ENCODE measurements at regions not wholly inside any gene's neighbourhood (a gene's known extent, or its start where the extent isn't known, plus 50 kb on each side); places are given as distances from the start of the nearest gene placed in this dataset.

DNA sequence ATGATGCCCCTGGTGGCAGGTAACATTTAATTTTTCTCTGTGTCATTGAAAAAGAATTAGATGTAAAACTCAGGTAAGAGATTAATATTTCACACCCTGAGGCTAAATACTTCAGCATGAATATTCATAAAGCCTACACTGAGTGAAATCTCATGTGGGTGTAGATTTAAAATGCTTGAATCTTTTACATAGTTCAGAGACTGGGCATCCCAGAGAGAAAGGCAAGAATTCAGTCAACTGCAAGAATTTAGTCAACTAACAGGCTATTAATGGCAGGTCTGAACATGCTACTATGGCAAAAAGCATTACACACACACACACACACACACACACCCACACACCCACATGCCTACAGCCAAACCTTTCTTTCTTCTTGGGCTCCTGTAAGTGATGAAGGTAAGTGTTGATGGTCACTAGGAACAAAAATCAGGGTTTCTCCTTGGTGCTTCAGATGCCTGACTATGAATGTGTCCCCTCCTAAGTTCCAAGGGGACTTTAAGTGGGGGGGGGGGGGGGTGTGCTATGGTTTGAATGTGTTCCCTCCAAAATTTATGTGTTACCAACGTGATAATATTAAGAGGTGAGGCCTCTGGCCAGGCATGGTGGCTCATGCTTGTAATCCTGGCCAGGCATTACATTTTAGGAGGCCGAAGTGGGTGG, 63.7 kb upstream of the PSMD7 start:
- H3K36me3 ChIP-seq = no peaks in the 10 kb centered on the region
- no peaks in the 10 kb centered on the region for H3K9me3 ChIP-seq
- DNase-seq = no peak
- ATAC-seq = no peak
- H3K27me3 ChIP-seq = no peaks in the 10 kb centered on the region
- no peak for TF ChIP-seq POLR2A (IDR thresholded peaks at IDR 0.05)
- TF ChIP-seq, protein P1, sequence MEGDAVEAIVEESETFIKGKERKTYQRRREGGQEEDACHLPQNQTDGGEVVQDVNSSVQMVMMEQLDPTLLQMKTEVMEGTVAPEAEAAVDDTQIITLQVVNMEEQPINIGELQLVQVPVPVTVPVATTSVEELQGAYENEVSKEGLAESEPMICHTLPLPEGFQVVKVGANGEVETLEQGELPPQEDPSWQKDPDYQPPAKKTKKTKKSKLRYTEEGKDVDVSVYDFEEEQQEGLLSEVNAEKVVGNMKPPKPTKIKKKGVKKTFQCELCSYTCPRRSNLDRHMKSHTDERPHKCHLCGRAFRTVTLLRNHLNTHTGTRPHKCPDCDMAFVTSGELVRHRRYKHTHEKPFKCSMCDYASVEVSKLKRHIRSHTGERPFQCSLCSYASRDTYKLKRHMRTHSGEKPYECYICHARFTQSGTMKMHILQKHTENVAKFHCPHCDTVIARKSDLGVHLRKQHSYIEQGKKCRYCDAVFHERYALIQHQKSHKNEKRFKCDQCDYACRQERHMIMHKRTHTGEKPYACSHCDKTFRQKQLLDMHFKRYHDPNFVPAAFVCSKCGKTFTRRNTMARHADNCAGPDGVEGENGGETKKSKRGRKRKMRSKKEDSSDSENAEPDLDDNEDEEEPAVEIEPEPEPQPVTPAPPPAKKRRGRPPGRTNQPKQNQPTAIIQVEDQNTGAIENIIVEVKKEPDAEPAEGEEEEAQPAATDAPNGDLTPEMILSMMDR (IDR thresholded peaks at IDR 0.05) = no peak
- no peak overlapping the region for H3K27ac ChIP-seq
- WGBS (ENCODE audit: insufficient coverage, low coverage, low lambda C conversion rate, missing lambda C conversion rate) = 67% methylated on average over 2 of the region's 2 CpGs
- no peak overlapping the region for H3K4me3 ChIP-seq
- no peaks in the 10 kb centered on the region for H3K4me1 ChIP-seq
- intact Hi-C loops (cut with DNase I) = no loop called here

DNA sequence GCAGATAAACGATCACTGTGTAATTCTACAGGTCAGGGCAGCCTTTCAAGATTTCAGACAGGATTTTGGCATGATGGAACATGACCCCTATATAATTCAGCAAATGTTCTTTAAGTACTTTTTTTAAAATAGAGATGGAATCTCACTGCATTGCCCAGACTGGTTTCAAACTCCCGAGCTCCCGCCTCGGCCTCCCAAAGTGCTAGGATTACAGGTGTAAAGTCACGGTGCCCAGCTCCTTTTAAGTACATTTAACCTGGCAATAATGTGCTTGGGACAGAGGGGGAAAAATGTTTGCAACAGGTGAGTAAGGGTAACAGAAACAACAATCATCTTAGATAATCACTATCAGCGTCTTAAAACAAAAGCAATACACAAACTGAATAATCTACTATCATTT, 66.5 kb upstream of the PSMD7 start:
- no peaks in the 10 kb centered on the region for H3K9me3 ChIP-seq
- ATAC-seq (no peak), DNase-seq (no peak)
- TF ChIP-seq, protein P1 (IDR thresholded peaks at IDR 0.05) = no peak
- TF ChIP-seq POLR2A (IDR thresholded peaks at IDR 0.05) = no peak
- no peak overlapping the region for H3K27ac ChIP-seq
- no peaks in the 10 kb centered on the region for H3K4me1 ChIP-seq
- H3K36me3 ChIP-seq = no peaks in the 10 kb centered on the region
- intact Hi-C loops (cut with DNase I) = no loop called here
- no peaks in the 10 kb centered on the region for H3K27me3 ChIP-seq
- 76% methylated on average over 6 of the region's 6 CpGs for WGBS (ENCODE audit: insufficient coverage, low coverage, low lambda C conversion rate, missing lambda C conversion rate)
- H3K4me3 ChIP-seq = no peak overlapping the region

DNA sequence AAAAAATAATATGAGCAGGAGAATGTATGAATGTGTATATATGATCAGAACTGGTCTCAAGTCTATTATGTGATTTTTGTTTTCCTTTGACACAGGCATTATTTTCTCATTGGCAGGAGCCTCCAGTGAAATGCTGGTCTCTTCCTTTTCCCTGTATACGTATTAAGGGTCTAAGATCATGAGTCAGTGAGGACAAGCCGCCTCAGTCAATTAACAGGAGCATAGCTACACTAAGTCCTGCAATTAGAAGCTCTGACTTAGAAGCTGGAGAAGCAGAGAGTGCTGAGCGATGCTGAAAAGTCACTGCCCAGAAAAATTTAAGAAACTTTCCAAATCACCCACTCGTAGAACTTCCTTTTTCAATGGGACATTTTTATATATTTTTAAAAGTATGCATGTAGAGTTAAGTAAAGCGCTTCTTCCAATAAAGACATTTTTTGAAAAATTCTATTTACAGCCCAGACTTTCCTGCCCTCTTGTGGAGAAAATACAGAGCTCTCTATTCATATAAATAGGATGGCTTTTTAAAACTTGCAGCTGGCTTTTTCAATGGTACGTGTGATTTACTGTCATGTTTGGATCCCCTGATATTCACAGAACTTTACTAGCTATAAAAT, 70.2 kb upstream of the PSMD7 start:
- Histone ChIP-seq H3K4me1 (no peaks in the 10 kb centered on the region), H3K9me3 (no peaks in the 10 kb centered on the region), H3K4me3 (no peak overlapping the region), H3K36me3 (no peaks in the 10 kb centered on the region), H3K27ac (no peak overlapping the region), H3K27me3 (no peaks in the 10 kb centered on the region)
- ATAC-seq (peak; percentile 52 to 71 (median 56)), DNase-seq (no peak)
- no peak for TF ChIP-seq POLR2A (IDR thresholded peaks at IDR 0.05)
- TF ChIP-seq, protein P1 (IDR thresholded peaks at IDR 0.05) = peak; percentile 57 to 75 (median 66)
- WGBS (ENCODE audit: insufficient coverage, low coverage, low lambda C conversion rate, missing lambda C conversion rate) = 23% methylated on average over 6 of the region's 6 CpGs
- intact Hi-C loops (cut with DNase I) = loop anchor here in 1 of 2 donors (10.0 kb wide), 1 partner anchor 162 kb away; no protein-coding TSS in a partner anchor

DNA sequence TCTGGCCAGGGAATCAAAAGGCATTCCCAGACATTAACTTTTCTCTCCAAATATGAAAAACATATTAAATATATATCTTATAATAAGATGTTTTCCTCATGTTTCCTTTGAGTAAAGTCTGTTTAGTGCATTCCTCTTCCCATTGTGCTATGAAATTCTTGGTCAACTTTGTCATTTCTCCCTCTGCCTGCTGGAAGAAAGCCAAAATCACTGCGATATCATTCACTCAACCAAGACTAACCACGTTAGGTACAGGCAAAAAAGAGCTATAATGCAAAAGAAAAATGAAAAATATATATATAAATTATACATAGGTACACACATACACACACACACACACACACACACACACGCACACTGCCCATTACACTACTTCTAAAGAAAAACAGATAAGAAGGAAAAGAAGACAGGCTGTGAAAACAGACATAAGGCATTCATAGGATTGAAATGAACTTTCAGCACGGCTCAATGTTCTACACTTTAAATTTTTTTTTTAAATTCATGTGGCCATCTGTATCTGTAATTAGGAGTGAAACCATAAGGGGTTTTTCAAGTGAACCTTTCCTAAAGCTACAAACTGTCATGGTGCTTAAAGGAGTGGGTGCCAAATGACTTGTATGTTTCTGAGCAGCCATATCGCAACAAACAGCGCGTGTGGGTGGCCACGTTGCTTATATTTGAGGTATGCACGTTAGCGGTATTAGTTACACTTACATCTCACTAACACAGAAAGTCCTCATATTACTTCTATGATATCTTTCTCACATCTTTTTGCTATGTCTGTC, 71.6 kb upstream of the PSMD7 start:
- TF ChIP-seq, protein P1 (IDR thresholded peaks at IDR 0.05) = no peak
- TF ChIP-seq POLR2A (IDR thresholded peaks at IDR 0.05) = no peak
- no peaks in the 10 kb centered on the region for H3K4me1 ChIP-seq
- no peak overlapping the region for H3K4me3 ChIP-seq
- H3K27me3 ChIP-seq = no peaks in the 10 kb centered on the region
- intact Hi-C loops (cut with DNase I) = loop anchor here in 1 of 2 donors (10.0 kb wide), 1 partner anchor 160 kb away; no protein-coding TSS in a partner anchor
- no peaks in the 10 kb centered on the region for H3K9me3 ChIP-seq
- no peak for DNase-seq
- H3K36me3 ChIP-seq = no peaks in the 10 kb centered on the region
- peak in 1 of 4 donors; percentile 35 for ATAC-seq
- 66% methylated on average over 10 of the region's 10 CpGs for WGBS (ENCODE audit: insufficient coverage, low coverage, low lambda C conversion rate, missing lambda C conversion rate)
- no peak overlapping the region for H3K27ac ChIP-seq

Measured in right lobe of liver (tissue), 6 donors.